Stimulated activated CD4-positive, alpha-beta T cell treated with anti-CD3 and anti-CD28 coated beads, Interleukin-12 subunit alpha, Interleukin-12 subunit beta, amount 100 ng/mL, for 48 hours (primary cell): ENCODE measurements at regions not wholly inside any gene's neighbourhood (a gene's known extent, or its start where the extent isn't known, plus 50 kb on each side); places are given as distances from the start of the nearest gene placed in this dataset.

Experiments
- DNase-seq, 3 donors: peaks; one replicate each; pipeline ENCODE4 v3.0.0-alpha.2; 2020; ENCODE audit warnings: low read depth in 2 of 3, low spot score in 1 of 3

- DNase-seq, result no peak
Measured at GRCh38 chr1:72693376-72693775, 411.0 kb upstream of the NEGR1 start.

GRCh38 chr1:72690871-72691270 lies 408.5 kb upstream of the NEGR1 start:
- DNase-seq, result no peak

- no peak for DNase-seq
Measured at GRCh38 chr1:72678683-72679082, 396.3 kb upstream of the NEGR1 start.

DNA sequence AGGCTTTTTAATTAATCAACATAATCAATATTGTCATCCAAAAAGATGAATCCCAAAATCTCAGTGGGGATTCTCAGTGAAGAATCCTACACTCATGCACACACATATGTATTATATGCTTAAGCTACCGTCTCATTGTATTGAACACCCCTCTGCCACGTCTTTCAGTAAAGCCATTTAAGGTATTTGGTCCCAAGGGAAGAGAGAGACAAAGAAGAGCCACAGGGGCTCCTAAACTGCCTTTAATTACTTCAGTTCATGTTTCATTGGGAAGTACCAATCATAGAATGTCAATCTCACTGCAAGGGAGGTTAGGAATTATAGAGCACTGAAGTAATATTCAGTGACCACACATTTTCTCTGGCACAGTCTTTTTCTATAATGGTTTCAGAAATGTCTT lies 388.6 kb upstream of the NEGR1 start:
- DNase-seq, result no peak

GRCh38 chr1:72662918-72663317 lies 380.6 kb upstream of the NEGR1 start:
- no peak for DNase-seq

- DNase-seq, result no peak
Measured at GRCh38 chr1:72650843-72651435, 368.6 kb upstream of the NEGR1 start.

- DNase-seq, result no peak
Measured at GRCh38 chr1:72649991-72650390, 367.7 kb upstream of the NEGR1 start.

GRCh38 chr1:72649211-72649888 lies 367.0 kb upstream of the NEGR1 start:
- no peak for DNase-seq

- DNase-seq, result no peak
Measured at GRCh38 chr1:72648465-72648864, 366.1 kb upstream of the NEGR1 start.

GRCh38 chr1:72643142-72643541 lies 360.8 kb upstream of the NEGR1 start:
- no peak for DNase-seq

GRCh38 chr1:72637593-72637992 lies 355.3 kb upstream of the NEGR1 start:
- DNase-seq, result no peak

GRCh38 chr1:72636631-72637030 lies 354.3 kb upstream of the NEGR1 start:
- no peak for DNase-seq

DNA sequence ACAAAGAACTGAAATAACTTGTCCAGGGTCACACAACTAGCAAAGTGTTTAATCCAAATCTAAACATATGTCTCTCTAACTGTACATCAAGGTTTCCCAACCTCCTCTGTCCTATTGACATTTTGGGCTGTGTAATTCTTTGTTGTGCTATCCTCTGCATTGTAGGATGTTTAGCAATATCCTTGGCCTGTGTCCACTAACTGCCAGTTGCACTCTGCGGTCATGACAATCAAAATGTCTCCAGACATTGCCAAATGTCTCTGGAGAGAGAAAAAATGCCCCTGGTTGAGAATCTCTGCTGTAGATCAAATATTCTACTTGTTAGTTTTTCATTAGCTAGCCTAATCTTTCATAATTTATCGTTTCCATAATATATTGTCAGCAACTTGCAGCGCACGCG lies 353.4 kb upstream of the NEGR1 start:
- no peak for DNase-seq

DNA sequence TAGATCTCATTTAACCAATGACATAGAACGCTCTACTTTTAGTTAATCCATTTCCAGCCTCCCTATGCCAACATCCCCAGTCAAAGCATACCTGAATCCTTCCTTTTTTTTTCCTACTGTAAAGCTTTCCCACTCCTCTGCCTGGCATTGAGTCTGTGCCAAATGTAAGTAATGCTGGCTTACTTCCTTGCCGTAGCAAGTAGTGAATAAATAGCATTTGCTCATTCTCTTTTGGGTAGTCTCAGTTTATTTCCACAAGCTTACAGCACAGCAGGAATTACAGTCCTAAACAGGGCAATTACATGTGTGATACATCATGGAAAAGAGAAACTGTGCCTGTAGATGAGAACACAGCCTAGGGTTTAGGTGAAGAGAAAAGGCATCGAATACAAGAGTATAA lies 352.6 kb upstream of the NEGR1 start:
- no peak for DNase-seq

DNA sequence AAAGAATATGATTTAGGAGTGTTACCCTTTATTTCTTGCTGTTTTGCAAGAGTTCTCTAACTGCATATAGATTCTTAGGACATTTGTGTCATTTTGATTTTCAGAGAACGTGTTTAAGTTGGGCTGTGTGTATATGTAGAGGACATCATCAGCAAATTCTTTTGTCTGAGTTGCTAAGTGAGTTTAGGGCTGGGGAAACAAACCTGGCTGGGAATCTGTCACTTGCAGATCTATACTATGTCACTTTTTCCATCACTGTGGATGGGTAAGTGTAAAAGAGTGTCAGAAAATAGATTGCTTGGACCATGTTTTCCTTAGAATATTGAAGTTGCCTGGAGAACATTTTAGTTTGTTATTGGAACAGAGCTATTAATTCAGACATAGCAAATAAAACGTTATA lies 349.1 kb upstream of the NEGR1 start:
- no peak for DNase-seq

DNA sequence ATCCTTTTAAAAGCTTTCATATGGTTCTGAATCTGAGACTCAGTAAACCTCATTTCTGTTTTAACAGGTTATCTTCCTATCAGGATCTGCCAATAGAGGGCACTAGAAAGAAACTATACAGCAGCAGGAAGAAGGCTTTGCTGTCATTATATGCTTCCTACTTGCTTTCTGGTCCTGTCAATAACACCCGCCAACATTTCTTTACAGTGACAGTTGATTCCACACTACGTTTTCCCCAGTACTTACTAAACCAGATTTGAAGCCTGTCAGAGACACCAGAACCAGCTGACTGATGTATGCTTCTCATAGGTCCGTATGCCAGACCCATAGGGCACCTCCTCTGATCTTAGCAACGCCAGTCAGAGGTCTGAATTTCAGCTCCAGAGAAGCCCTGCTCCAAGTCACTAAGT lies 341.0 kb upstream of the NEGR1 start:
- peak in 1 of 3 donors; percentile 0 for DNase-seq

GRCh38 chr1:72620453-72620852 lies 338.1 kb upstream of the NEGR1 start:
- DNase-seq, result no peak

GRCh38 chr1:72606216-72606810 lies 324.0 kb upstream of the NEGR1 start:
- no peak for DNase-seq

- no peak for DNase-seq
Measured at GRCh38 chr1:72601035-72601674, 318.8 kb upstream of the NEGR1 start.

GRCh38 chr1:72586023-72586685 lies 303.8 kb upstream of the NEGR1 start:
- DNase-seq, result no peak

GRCh38 chr1:72579629-72580028 lies 297.3 kb upstream of the NEGR1 start:
- no peak for DNase-seq

- DNase-seq, result no peak
Measured at GRCh38 chr1:72570815-72571214, 288.5 kb upstream of the NEGR1 start.
